BE2C (cell line): ENCODE measurements at regions not wholly inside any gene's neighbourhood (a gene's known extent, or its start where the extent isn't known, plus 50 kb on each side); places are given as distances from the start of the nearest gene placed in this dataset.
A peak's percentile ranks its signal among the peaks of the same experiment; 100 is the strongest.

Source experiments
- DNase-seq: peaks from one replicate; pipeline ENCODE4 v3.0.0-alpha.2; 2020
- H3K27me3 ChIP-seq: fragments of 250-450 bp; sonication (Bioruptor Pico); 2 replicates; pipeline ENCODE4 v1.5.1; 2020; ENCODE audit warnings: mild to moderate bottlenecking
- H3K36me3 ChIP-seq: fragments of 250-450 bp; sonication (Bioruptor Pico); 2 replicates; pipeline ENCODE4 v1.5.1; 2020; ENCODE audit warnings: mild to moderate bottlenecking
- H3K4me1 ChIP-seq: fragments of 250-450 bp; sonication (Bioruptor Pico); 2 replicates; pipeline ENCODE4 v1.5.1; 2020
- H3K4me3 ChIP-seq: 2 replicates; pipeline ENCODE4 v1.5.1; 2011; ENCODE audit warnings: low read depth, low read length
- H3K9me3 ChIP-seq: fragments of 250-450 bp; sonication (Bioruptor Pico); 2 replicates; pipeline ENCODE4 v1.5.1; 2020
- TF ChIP-seq, protein P1 (sequence below): IDR thresholded peaks from 2 replicates; pipeline ENCODE4 v1.5.1; 2012; ENCODE audit warnings: mild to moderate bottlenecking, low read depth, low read length

DNA sequence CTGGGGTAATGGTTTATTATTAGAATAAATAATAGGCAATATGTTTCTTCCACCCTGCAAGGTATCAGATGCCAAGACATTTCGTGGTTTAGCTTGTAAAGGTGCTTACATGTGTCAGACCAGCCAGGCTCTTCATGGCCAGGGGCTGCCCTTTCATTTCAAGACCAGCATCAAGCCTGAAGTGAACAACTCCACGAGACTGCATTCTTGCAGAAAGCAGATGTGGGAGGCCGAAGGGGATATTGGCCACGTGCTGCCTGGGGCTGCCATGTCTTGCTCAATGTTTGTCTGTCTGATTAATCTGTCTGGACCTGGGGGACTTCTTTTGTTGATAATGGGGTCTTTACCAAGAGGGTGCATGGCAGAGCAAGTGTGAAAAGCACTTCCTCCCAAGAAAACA is 294.2 kb upstream of the RBFOX1 start:
- Histone ChIP-seq H3K36me3 (no peaks in the 10 kb centered on the region), H3K9me3 (no peaks in the 10 kb centered on the region), H3K27me3 (no peaks in the 10 kb centered on the region), H3K4me3 (no peak overlapping the region), H3K4me1 (no peaks in the 10 kb centered on the region)
- TF ChIP-seq, protein P1, sequence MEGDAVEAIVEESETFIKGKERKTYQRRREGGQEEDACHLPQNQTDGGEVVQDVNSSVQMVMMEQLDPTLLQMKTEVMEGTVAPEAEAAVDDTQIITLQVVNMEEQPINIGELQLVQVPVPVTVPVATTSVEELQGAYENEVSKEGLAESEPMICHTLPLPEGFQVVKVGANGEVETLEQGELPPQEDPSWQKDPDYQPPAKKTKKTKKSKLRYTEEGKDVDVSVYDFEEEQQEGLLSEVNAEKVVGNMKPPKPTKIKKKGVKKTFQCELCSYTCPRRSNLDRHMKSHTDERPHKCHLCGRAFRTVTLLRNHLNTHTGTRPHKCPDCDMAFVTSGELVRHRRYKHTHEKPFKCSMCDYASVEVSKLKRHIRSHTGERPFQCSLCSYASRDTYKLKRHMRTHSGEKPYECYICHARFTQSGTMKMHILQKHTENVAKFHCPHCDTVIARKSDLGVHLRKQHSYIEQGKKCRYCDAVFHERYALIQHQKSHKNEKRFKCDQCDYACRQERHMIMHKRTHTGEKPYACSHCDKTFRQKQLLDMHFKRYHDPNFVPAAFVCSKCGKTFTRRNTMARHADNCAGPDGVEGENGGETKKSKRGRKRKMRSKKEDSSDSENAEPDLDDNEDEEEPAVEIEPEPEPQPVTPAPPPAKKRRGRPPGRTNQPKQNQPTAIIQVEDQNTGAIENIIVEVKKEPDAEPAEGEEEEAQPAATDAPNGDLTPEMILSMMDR, result no peak
- DNase-seq, result no peak

DNA sequence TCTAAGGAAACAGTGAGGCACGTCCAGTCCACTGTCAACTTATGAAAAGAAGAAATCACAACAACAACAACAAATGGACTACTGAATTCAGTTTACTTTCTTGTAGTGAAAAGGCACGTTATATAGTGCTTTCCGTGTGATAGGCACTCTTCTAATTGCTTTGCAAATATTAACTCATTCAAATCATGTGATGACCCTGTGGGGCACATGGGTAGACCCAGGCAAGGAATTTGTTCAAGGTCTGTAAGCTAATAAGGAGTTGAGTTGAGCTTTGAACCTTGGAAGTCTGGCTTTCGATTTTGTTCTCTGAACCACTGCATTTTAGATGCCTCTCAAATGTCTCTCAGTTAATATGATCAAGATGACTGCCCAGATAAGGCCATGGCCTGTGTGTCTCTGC is 295.1 kb upstream of the RBFOX1 start:
- H3K36me3 ChIP-seq, result no peaks in the 10 kb centered on the region
- DNase-seq, result no peak
- H3K4me1 ChIP-seq, result no peaks in the 10 kb centered on the region
- H3K27me3 ChIP-seq, result no peaks in the 10 kb centered on the region
- no peak overlapping the region for H3K4me3 ChIP-seq
- TF ChIP-seq, protein P1, result no peak
- no peaks in the 10 kb centered on the region for H3K9me3 ChIP-seq

DNA sequence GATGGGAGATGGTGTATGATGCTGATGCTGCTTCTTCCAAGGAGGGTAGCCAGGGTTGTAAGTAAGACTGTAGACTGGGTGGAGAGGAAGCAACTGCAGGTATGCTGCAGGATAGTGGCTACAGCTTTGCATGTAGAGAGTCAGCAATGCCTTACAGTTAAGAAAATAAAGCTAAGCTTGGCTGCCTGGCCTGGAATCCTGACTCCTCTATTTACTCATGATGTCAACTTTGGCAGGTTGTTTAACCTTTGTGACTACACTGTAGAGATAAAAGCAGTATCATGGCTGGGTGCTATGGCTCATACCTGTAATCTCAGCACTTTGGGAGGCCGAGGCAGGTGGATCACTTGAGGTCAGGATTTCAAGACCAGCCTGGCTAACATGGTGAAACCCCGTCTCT is 301.6 kb upstream of the RBFOX1 start:
- H3K4me3 ChIP-seq, result no peak overlapping the region
- TF ChIP-seq, protein P1, result no peak
- no peak for DNase-seq

DNA sequence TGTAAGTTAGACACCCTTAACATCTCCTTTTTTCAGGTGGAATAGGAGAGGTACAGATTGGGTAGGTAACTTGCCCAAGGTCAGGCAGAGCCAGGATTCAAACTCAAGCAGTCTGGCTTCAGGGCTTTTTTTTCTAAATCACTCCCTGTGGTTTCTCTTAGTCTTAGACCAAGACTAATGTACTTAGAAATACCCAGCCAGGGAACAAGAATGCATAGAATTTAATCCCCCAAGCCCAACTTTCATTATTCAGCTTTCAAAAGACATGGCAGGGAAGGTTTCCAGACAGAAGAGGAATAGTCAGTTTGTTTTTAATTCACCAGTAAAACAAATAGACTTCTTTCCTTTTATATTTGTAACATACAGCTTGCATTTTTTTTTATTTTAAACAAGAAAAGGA is 305.2 kb upstream of the RBFOX1 start:
- no peak for DNase-seq
- no peaks in the 10 kb centered on the region for H3K36me3 ChIP-seq
- TF ChIP-seq, protein P1, result no peak
- no peak overlapping the region for H3K4me3 ChIP-seq
- H3K9me3 ChIP-seq, result no peaks in the 10 kb centered on the region
- H3K4me1 ChIP-seq, result no peaks in the 10 kb centered on the region
- no peaks in the 10 kb centered on the region for H3K27me3 ChIP-seq

More for the DNA sequence above, 301.6 kb upstream of the RBFOX1 start:
- H3K36me3 ChIP-seq, result no peaks in the 10 kb centered on the region
- H3K4me1 ChIP-seq, result no peaks in the 10 kb centered on the region
- H3K27me3 ChIP-seq, result no peaks in the 10 kb centered on the region
- no peaks in the 10 kb centered on the region for H3K9me3 ChIP-seq

DNA sequence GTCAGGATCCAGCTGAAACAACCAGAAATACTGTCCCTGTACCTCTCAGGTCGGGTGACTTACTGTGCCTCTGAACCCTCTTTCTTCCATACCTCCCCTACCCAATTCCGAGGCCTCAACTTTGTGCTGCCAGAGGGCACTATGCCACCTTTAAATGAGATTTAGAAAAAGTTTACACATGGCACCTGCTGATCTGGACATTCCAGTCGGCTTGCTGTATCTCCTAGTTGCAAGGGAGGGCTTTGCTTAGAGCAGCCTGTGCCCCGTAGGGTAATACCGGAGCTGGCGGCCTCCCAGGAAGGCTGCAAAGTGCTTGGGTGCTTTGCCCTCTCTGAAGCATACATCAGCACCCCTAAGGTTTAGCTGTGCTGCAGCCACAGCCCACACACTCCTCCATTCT is 306.0 kb upstream of the RBFOX1 start:
- Histone ChIP-seq H3K36me3 (no peaks in the 10 kb centered on the region), H3K9me3 (no peaks in the 10 kb centered on the region), H3K27me3 (no peaks in the 10 kb centered on the region), H3K4me1 (no peaks in the 10 kb centered on the region), H3K4me3 (no peak overlapping the region)
- TF ChIP-seq, protein P1, result no peak
- DNase-seq, result no peak

DNA sequence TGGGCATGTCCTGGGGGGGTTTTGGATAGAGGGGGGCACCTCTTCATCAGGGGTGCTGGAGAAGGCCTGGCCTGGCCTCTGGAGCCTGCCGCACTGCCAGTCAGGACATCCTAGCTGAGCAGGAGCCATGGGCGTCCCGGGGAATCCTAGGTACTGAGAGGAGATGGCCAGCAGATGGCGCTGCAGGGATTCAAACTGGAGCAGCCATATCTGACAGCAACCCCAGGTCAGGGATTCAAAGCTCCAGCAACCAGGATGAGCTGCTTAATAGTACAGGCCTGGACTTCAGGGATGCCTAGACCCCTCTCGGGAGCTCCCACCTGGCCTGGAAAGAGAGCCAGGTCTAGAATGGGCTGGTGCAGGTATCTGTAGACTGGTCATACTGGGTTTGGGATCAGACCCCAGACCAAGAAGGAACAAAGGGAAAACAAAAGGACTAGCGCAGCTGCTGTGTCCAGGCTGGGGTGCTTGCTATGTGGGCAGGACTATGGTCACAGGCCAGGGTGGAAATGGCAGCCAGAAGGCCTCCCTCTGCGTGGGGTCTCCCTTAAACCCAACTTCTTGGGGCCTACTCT is 306.9 kb upstream of the RBFOX1 start:
- TF ChIP-seq, protein P1, result peak; percentile 64
- Histone ChIP-seq H3K27me3 (no peaks in the 10 kb centered on the region), H3K9me3 (no peaks in the 10 kb centered on the region), H3K36me3 (no peaks in the 10 kb centered on the region), H3K4me3 (no peak overlapping the region), H3K4me1 (no peaks in the 10 kb centered on the region)
- peak; percentile 66 for DNase-seq
